ENCODE measurements at regions not wholly inside any gene's neighbourhood (a gene's known extent, or its start where the extent isn't known, plus 50 kb on each side); places are given as distances from the start of the nearest gene placed in this dataset.

DNA sequence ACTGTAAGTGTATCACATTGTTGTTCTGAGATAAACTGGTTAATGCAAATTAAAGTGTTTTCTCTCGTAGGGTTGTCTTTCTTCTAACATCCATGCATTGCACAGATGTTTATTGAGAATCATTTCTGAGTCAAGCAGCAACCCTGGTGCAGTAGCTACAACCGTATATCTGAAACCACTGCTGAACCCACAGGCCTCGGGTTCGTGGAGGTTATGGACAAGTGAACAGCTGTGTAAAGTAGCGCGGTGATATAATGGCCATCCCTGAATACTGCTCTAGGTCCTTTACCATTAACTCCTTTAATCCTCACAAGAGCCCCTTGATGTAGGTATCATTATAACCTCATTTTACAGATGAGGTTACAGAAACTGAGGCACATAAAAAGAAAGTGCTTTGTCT lies 486.1 kb upstream of the TMEM132C start (continued):
- TF ChIP-seq, protein P1, sequence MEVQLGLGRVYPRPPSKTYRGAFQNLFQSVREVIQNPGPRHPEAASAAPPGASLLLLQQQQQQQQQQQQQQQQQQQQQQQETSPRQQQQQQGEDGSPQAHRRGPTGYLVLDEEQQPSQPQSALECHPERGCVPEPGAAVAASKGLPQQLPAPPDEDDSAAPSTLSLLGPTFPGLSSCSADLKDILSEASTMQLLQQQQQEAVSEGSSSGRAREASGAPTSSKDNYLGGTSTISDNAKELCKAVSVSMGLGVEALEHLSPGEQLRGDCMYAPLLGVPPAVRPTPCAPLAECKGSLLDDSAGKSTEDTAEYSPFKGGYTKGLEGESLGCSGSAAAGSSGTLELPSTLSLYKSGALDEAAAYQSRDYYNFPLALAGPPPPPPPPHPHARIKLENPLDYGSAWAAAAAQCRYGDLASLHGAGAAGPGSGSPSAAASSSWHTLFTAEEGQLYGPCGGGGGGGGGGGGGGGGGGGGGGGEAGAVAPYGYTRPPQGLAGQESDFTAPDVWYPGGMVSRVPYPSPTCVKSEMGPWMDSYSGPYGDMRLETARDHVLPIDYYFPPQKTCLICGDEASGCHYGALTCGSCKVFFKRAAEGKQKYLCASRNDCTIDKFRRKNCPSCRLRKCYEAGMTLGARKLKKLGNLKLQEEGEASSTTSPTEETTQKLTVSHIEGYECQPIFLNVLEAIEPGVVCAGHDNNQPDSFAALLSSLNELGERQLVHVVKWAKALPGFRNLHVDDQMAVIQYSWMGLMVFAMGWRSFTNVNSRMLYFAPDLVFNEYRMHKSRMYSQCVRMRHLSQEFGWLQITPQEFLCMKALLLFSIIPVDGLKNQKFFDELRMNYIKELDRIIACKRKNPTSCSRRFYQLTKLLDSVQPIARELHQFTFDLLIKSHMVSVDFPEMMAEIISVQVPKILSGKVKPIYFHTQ (CRISPR knock-in tag; IDR thresholded peaks at IDR 0.05): no peak
- no peak for TF ChIP-seq NR3C1 (CRISPR knock-in tag; conservative IDR thresholded peaks at IDR 0.05; ENCODE audit: low read depth)
- TF ChIP-seq ZBTB21 (CRISPR knock-in tag; IDR thresholded peaks at IDR 0.05; ENCODE audit: borderline replicate concordance): no peak
- TF ChIP-seq, protein P2, sequence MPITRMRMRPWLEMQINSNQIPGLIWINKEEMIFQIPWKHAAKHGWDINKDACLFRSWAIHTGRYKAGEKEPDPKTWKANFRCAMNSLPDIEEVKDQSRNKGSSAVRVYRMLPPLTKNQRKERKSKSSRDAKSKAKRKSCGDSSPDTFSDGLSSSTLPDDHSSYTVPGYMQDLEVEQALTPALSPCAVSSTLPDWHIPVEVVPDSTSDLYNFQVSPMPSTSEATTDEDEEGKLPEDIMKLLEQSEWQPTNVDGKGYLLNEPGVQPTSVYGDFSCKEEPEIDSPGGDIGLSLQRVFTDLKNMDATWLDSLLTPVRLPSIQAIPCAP (CRISPR knock-in tag; IDR thresholded peaks at IDR 0.05): no peak
- TF ChIP-seq, protein P3, sequence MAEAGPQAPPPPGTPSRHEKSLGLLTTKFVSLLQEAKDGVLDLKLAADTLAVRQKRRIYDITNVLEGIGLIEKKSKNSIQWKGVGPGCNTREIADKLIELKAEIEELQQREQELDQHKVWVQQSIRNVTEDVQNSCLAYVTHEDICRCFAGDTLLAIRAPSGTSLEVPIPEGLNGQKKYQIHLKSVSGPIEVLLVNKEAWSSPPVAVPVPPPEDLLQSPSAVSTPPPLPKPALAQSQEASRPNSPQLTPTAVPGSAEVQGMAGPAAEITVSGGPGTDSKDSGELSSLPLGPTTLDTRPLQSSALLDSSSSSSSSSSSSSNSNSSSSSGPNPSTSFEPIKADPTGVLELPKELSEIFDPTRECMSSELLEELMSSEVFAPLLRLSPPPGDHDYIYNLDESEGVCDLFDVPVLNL (CRISPR knock-in tag; IDR thresholded peaks at IDR 0.05; ENCODE audit: borderline replicate concordance, low read depth): no peak

DNA sequence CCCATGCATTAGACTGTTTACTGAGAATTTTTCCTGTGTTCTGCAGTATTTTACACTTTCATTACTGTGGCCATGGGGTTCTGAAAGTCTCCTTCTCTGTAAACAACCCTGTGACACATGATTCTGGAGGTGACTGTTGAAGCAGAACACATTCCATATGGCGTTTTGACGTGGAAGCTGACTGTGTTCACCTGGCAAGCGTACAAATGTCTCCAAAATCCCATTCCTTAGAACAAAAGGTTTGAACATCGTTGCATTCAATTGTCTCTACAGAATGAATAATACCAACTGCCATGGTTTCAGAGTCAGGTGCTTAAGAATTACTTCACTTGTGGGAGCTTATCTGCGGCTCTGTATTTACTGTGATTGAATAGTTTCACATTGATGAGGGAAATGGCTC lies 485.6 kb upstream of the TMEM132C start:
- ATAC-seq: no peak
- POLR2A ChIA-PET: no interaction called here

More for the DNA sequence above, 485.6 kb upstream of the TMEM132C start:
- H3K4me1 Mint-ChIP-seq: no peaks in the 10 kb centered on the region
- no peak overlapping the region for H3K4me3 Mint-ChIP-seq
- H3K27ac Mint-ChIP-seq: no peak overlapping the region
- H3K9me3 Mint-ChIP-seq: peaks cover 82% of the 10 kb centered on the region
- CTCF ChIA-PET: no interaction called here
- peaks cover 10% of the 10 kb centered on the region for H3K27me3 Mint-ChIP-seq (ENCODE audit: low read depth)
- TF ChIP-seq, protein P3 (CRISPR knock-in tag; IDR thresholded peaks at IDR 0.05; ENCODE audit: borderline replicate concordance, low read depth): no peak
- no peak for TF ChIP-seq TCF7 (CRISPR knock-in tag; IDR thresholded peaks at IDR 0.05; ENCODE audit: low read depth)
- TF ChIP-seq ZNF138 (CRISPR knock-in tag; conservative IDR thresholded peaks at IDR 0.05): no peak
- no peak for TF ChIP-seq JAZF1 (CRISPR knock-in tag; IDR thresholded peaks at IDR 0.05)
- TF ChIP-seq NR1H2 (CRISPR knock-in tag; IDR thresholded peaks at IDR 0.05): no peak
- TF ChIP-seq, protein P1 (CRISPR knock-in tag; IDR thresholded peaks at IDR 0.05): no peak
- TF ChIP-seq RELA (CRISPR knock-in tag; IDR thresholded peaks at IDR 0.05; ENCODE audit: borderline replicate concordance): no peak
- TF ChIP-seq IRF2 (CRISPR knock-in tag; IDR thresholded peaks at IDR 0.05; ENCODE audit: borderline replicate concordance, low read depth): no peak
- no peak for TF ChIP-seq ZNF219 (CRISPR knock-in tag; IDR thresholded peaks at IDR 0.05; ENCODE audit: borderline replicate concordance)
- TF ChIP-seq, protein P4, sequence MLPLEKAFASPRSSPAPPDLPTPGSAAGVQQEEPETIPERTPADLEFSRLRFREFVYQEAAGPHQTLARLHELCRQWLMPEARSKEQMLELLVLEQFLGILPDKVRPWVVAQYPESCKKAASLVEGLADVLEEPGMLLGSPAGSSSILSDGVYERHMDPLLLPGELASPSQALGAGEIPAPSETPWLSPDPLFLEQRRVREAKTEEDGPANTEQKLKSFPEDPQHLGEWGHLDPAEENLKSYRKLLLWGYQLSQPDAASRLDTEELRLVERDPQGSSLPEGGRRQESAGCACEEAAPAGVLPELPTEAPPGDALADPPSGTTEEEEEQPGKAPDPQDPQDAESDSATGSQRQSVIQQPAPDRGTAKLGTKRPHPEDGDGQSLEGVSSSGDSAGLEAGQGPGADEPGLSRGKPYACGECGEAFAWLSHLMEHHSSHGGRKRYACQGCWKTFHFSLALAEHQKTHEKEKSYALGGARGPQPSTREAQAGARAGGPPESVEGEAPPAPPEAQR (CRISPR knock-in tag; IDR thresholded peaks at IDR 0.05): no peak
- TF ChIP-seq, protein P5, sequence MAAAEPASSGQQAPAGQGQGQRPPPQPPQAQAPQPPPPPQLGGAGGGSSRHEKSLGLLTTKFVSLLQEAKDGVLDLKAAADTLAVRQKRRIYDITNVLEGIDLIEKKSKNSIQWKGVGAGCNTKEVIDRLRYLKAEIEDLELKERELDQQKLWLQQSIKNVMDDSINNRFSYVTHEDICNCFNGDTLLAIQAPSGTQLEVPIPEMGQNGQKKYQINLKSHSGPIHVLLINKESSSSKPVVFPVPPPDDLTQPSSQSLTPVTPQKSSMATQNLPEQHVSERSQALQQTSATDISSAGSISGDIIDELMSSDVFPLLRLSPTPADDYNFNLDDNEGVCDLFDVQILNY (CRISPR knock-in tag; IDR thresholded peaks at IDR 0.05): no peak
- TF ChIP-seq, protein P6, sequence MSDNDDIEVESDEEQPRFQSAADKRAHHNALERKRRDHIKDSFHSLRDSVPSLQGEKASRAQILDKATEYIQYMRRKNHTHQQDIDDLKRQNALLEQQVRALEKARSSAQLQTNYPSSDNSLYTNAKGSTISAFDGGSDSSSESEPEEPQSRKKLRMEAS (CRISPR knock-in tag; IDR thresholded peaks at IDR 0.05): no peak
- DNase-seq (ENCODE audit: low spot score): no peak
- peaks cover 69% of the 10 kb centered on the region for H3K36me3 Mint-ChIP-seq
